ENCODE measurements at regions not wholly inside any gene's neighbourhood (a gene's known extent, or its start where the extent isn't known, plus 50 kb on each side); places are given as distances from the start of the nearest gene placed in this dataset.

- TF ChIP-seq EGR1 (IDR thresholded peaks at IDR 0.05): no peak
- no peak for TF ChIP-seq TAF1 (IDR thresholded peaks at IDR 0.05; ENCODE audit: low read depth)
- no peak for TF ChIP-seq CEBPB (IDR thresholded peaks at IDR 0.05)
- no peak for TF ChIP-seq RAD21 (IDR thresholded peaks at IDR 0.05; ENCODE audit: low read depth)
- TF ChIP-seq NFIC (IDR thresholded peaks at IDR 0.05): no peak
- TF ChIP-seq, protein P1, sequence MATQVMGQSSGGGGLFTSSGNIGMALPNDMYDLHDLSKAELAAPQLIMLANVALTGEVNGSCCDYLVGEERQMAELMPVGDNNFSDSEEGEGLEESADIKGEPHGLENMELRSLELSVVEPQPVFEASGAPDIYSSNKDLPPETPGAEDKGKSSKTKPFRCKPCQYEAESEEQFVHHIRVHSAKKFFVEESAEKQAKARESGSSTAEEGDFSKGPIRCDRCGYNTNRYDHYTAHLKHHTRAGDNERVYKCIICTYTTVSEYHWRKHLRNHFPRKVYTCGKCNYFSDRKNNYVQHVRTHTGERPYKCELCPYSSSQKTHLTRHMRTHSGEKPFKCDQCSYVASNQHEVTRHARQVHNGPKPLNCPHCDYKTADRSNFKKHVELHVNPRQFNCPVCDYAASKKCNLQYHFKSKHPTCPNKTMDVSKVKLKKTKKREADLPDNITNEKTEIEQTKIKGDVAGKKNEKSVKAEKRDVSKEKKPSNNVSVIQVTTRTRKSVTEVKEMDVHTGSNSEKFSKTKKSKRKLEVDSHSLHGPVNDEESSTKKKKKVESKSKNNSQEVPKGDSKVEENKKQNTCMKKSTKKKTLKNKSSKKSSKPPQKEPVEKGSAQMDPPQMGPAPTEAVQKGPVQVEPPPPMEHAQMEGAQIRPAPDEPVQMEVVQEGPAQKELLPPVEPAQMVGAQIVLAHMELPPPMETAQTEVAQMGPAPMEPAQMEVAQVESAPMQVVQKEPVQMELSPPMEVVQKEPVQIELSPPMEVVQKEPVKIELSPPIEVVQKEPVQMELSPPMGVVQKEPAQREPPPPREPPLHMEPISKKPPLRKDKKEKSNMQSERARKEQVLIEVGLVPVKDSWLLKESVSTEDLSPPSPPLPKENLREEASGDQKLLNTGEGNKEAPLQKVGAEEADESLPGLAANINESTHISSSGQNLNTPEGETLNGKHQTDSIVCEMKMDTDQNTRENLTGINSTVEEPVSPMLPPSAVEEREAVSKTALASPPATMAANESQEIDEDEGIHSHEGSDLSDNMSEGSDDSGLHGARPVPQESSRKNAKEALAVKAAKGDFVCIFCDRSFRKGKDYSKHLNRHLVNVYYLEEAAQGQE (IDR thresholded peaks at IDR 0.05; ENCODE audit: low read depth): no peak
Observed at GRCh38 chr7:32244806-32245345, 174.7 kb upstream of the PDE1C start.

DNA sequence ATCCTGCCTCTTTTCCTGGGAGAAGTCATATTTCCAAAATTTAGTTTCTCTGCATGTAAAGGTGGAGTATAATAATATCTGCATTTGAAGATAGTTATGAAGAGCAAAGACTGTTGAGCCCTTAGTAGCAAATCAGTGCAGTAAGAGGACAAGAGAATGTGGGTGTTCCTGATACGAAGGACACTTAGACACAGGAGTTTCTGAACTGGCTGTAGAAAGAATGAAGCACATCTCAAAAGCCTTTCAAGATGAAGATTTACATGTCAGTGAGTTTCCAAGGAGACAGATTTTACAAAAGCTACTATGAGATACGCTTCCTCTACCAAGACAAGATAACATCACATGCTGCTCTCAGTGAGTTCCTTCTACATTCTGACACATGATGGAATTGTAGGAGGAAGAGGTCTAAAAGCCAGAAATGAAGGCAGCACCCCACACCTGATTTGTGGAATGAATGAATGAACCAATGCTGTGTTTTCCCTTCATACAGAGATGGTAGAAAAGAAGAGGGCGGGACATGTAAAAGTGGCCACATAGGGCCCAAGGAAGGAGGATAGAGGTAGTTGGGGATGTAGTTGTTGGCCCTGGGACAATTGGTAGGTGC lies 173.6 kb upstream of the PDE1C start:
- TF ChIP-seq EGR1 (IDR thresholded peaks at IDR 0.05) (no peak), FOXM1 (IDR thresholded peaks at IDR 0.05; ENCODE audit: borderline replicate concordance, low read depth) (no peak), NFIC (IDR thresholded peaks at IDR 0.05) (no peak), CEBPB (IDR thresholded peaks at IDR 0.05) (no peak), MAX (IDR thresholded peaks at IDR 0.05) (no peak), EP300 (IDR thresholded peaks at IDR 0.05; ENCODE audit: borderline replicate concordance) (no peak), TCF12 (IDR thresholded peaks at IDR 0.05; ENCODE audit: low read depth) (no peak), TAF1 (IDR thresholded peaks at IDR 0.05; ENCODE audit: low read depth) (no peak), YY1 (IDR thresholded peaks at IDR 0.05; ENCODE audit: low read depth) (no peak), ZBTB7A (IDR thresholded peaks at IDR 0.05; ENCODE audit: low read depth) (no peak), TEAD4 (IDR thresholded peaks at IDR 0.05) (no peak), CREB1 (IDR thresholded peaks at IDR 0.05; ENCODE audit: low read depth) (no peak), RAD21 (IDR thresholded peaks at IDR 0.05; ENCODE audit: low read depth) (no peak)
- TF ChIP-seq, protein P1 (IDR thresholded peaks at IDR 0.05; ENCODE audit: low read depth): no peak
- TF ChIP-seq, protein P2, sequence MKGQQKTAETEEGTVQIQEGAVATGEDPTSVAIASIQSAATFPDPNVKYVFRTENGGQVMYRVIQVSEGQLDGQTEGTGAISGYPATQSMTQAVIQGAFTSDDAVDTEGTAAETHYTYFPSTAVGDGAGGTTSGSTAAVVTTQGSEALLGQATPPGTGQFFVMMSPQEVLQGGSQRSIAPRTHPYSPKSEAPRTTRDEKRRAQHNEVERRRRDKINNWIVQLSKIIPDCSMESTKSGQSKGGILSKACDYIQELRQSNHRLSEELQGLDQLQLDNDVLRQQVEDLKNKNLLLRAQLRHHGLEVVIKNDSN (IDR thresholded peaks at IDR 0.05): no peak

GRCh38 chr7:32242436-32242835 lies 172.2 kb upstream of the PDE1C start:
- TF ChIP-seq TAF1 (IDR thresholded peaks at IDR 0.05; ENCODE audit: low read depth) (no peak), CEBPB (IDR thresholded peaks at IDR 0.05) (no peak), EGR1 (IDR thresholded peaks at IDR 0.05) (no peak), NFIC (IDR thresholded peaks at IDR 0.05) (no peak), YY1 (IDR thresholded peaks at IDR 0.05; ENCODE audit: low read depth) (no peak), RAD21 (IDR thresholded peaks at IDR 0.05; ENCODE audit: low read depth) (no peak), MAX (IDR thresholded peaks at IDR 0.05) (no peak), TEAD4 (IDR thresholded peaks at IDR 0.05) (no peak), ZBTB7A (IDR thresholded peaks at IDR 0.05; ENCODE audit: low read depth) (no peak)
- TF ChIP-seq, protein P2 (IDR thresholded peaks at IDR 0.05): no peak

DNA sequence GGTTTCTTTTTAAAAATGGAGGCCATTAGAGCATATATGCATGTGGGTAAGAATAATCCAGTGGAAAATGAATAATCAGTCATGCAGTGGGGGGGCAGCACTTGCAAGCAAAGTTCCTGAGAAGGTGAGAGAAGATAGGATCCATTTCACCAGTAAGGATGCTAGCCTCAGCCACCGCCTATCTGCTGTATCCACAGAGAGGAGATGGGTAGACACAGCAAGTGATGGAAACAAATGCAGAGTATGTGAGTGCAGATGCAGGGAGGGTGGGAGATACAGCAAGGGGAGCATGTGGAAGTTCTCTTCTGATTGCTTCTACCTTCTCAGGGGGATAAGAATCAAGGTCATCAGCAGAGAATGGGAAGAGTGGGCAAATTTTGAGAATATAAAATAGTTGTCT lies 171.4 kb upstream of the PDE1C start:
- TF ChIP-seq CEBPB (IDR thresholded peaks at IDR 0.05): no peak
- no peak for TF ChIP-seq CREB1 (IDR thresholded peaks at IDR 0.05; ENCODE audit: low read depth)
- TF ChIP-seq YY1 (IDR thresholded peaks at IDR 0.05; ENCODE audit: low read depth): no peak
- TF ChIP-seq MAX (IDR thresholded peaks at IDR 0.05): no peak
- no peak for TF ChIP-seq TAF1 (IDR thresholded peaks at IDR 0.05; ENCODE audit: low read depth)
- TF ChIP-seq ZBTB7A (IDR thresholded peaks at IDR 0.05; ENCODE audit: low read depth): no peak
- TF ChIP-seq EP300 (IDR thresholded peaks at IDR 0.05; ENCODE audit: borderline replicate concordance): no peak
- no peak for TF ChIP-seq RAD21 (IDR thresholded peaks at IDR 0.05; ENCODE audit: low read depth)
- no peak for TF ChIP-seq TEAD4 (IDR thresholded peaks at IDR 0.05)
- TF ChIP-seq, protein P1 (IDR thresholded peaks at IDR 0.05; ENCODE audit: low read depth): no peak
- no peak for TF ChIP-seq FOXM1 (IDR thresholded peaks at IDR 0.05; ENCODE audit: borderline replicate concordance, low read depth)
- no peak for TF ChIP-seq NFIC (IDR thresholded peaks at IDR 0.05)
- no peak for TF ChIP-seq EGR1 (IDR thresholded peaks at IDR 0.05)

Data from Ishikawa (cell line).